ENCODE measurements at regions not wholly inside any gene's neighbourhood (a gene's known extent, or its start where the extent isn't known, plus 50 kb on each side); places are given as distances from the start of the nearest gene placed in this dataset.
A peak's percentile ranks its signal among the peaks of the same experiment; 100 is the strongest.

GRCh38 chr1:83813576-83813975 is 185.4 kb downstream of the TTLL7 start:
- DNase-seq (ENCODE audit: low spot score) (no peak), FAIRE-seq (no peak)

- no peak for FAIRE-seq
- no peak for DNase-seq (ENCODE audit: low spot score)
Observed at GRCh38 chr1:83810144-83810543, 188.8 kb downstream of the TTLL7 start.

GRCh38 chr1:83808536-83808935 is 190.4 kb downstream of the TTLL7 start:
- FAIRE-seq (no peak), DNase-seq (ENCODE audit: low spot score) (no peak)

GRCh38 chr1:83807821-83808220 is 191.1 kb downstream of the TTLL7 start:
- DNase-seq (ENCODE audit: low spot score): no peak
- FAIRE-seq: no peak

- DNase-seq (ENCODE audit: low spot score): no peak
- no peak for FAIRE-seq
Observed at GRCh38 chr1:83807231-83807630, 191.7 kb downstream of the TTLL7 start.

GRCh38 chr1:83805921-83806320 is 193.0 kb downstream of the TTLL7 start:
- FAIRE-seq: no peak
- no peak for DNase-seq (ENCODE audit: low spot score)

- DNase-seq (ENCODE audit: low spot score): no peak
- no peak for FAIRE-seq
Observed at GRCh38 chr1:83802460-83803152, 196.3 kb downstream of the TTLL7 start.

GRCh38 chr1:83802023-83802422 is 196.9 kb downstream of the TTLL7 start:
- FAIRE-seq (no peak), DNase-seq (ENCODE audit: low spot score) (no peak)

- DNase-seq (ENCODE audit: low spot score) (no peak), FAIRE-seq (no peak)
Observed at GRCh38 chr1:83800066-83800465, 198.9 kb downstream of the TTLL7 start.

GRCh38 chr1:83799594-83799993 is 199.3 kb downstream of the TTLL7 start:
- FAIRE-seq (no peak), DNase-seq (ENCODE audit: low spot score) (no peak)

- DNase-seq (ENCODE audit: low spot score): no peak
- FAIRE-seq: no peak
Observed at GRCh38 chr1:83798965-83799364, 200.0 kb downstream of the TTLL7 start.

- peak; percentile 6 for DNase-seq (ENCODE audit: low spot score)
- no peak for FAIRE-seq
Observed at GRCh38 chr1:83796409-83796808, 202.5 kb downstream of the TTLL7 start.

GRCh38 chr1:83794384-83794783 is 204.5 kb downstream of the TTLL7 start:
- DNase-seq (ENCODE audit: low spot score) (no peak), FAIRE-seq (no peak)

GRCh38 chr1:83791821-83792437 is 207.0 kb downstream of the TTLL7 start:
- FAIRE-seq: no peak
- DNase-seq (ENCODE audit: low spot score): peak; percentile 16

- no peak for FAIRE-seq
- no peak for DNase-seq (ENCODE audit: low spot score)
Observed at GRCh38 chr1:83790446-83790845, 208.5 kb downstream of the TTLL7 start.

- FAIRE-seq (no peak), DNase-seq (ENCODE audit: low spot score) (no peak)
Observed at GRCh38 chr1:83787246-83787998, 211.5 kb downstream of the TTLL7 start.

- FAIRE-seq (no peak), DNase-seq (ENCODE audit: low spot score) (no peak)
Observed at GRCh38 chr1:83781667-83782066, 217.3 kb downstream of the TTLL7 start.

- FAIRE-seq (no peak), DNase-seq (ENCODE audit: low spot score) (no peak)
Observed at GRCh38 chr1:83779565-83779964, 219.4 kb downstream of the TTLL7 start.

GRCh38 chr1:83777758-83778101 is 221.2 kb downstream of the TTLL7 start:
- FAIRE-seq: no peak
- DNase-seq (ENCODE audit: low spot score): no peak

- no peak for FAIRE-seq
- no peak for DNase-seq (ENCODE audit: low spot score)
Observed at GRCh38 chr1:83776913-83777757, 221.8 kb downstream of the TTLL7 start.

- FAIRE-seq (no peak), DNase-seq (ENCODE audit: low spot score) (no peak)
Observed at GRCh38 chr1:83775977-83776603, 222.8 kb downstream of the TTLL7 start.
